ENCODE measurements at regions not wholly inside any gene's neighbourhood (a gene's known extent, or its start where the extent isn't known, plus 50 kb on each side); places are given as distances from the start of the nearest gene placed in this dataset.

- no peak for DNase-seq
Observed at GRCh38 chr9:89890326-89890980, 285.6 kb downstream of the GADD45G start.

- no peak for DNase-seq
Observed at GRCh38 chr9:89891221-89891590, 286.4 kb downstream of the GADD45G start.

- no peak for DNase-seq
Observed at GRCh38 chr9:89891591-89892304, 286.9 kb downstream of the GADD45G start.

- no peak for DNase-seq
Observed at GRCh38 chr9:89892920-89893319, 288.1 kb downstream of the GADD45G start.

GRCh38 chr9:89893886-89894285 is 289.1 kb downstream of the GADD45G start:
- DNase-seq: no peak

GRCh38 chr9:89896806-89897340 is 292.1 kb downstream of the GADD45G start:
- DNase-seq: no peak

- no peak for DNase-seq
Observed at GRCh38 chr9:89899573-89899972, 294.8 kb downstream of the GADD45G start.

GRCh38 chr9:89901920-89902319 is 297.1 kb downstream of the GADD45G start:
- DNase-seq: no peak

- DNase-seq: no peak
Observed at GRCh38 chr9:89902450-89903140, 297.8 kb downstream of the GADD45G start.

- no peak for DNase-seq
Observed at GRCh38 chr9:89903141-89903475, 298.3 kb downstream of the GADD45G start.

- no peak for DNase-seq
Observed at GRCh38 chr9:89905606-89906338, 301.0 kb downstream of the GADD45G start.

GRCh38 chr9:89911721-89912604 is 307.2 kb downstream of the GADD45G start:
- DNase-seq: no peak

- no peak for DNase-seq
Observed at GRCh38 chr9:89912605-89912953, 307.8 kb downstream of the GADD45G start.

GRCh38 chr9:89915187-89915586 is 310.4 kb downstream of the GADD45G start:
- DNase-seq: no peak

GRCh38 chr9:89916001-89916597 is 311.3 kb downstream of the GADD45G start:
- no peak for DNase-seq

- DNase-seq: no peak
Observed at GRCh38 chr9:89917861-89918260, 313.0 kb downstream of the GADD45G start.

- no peak for DNase-seq
Observed at GRCh38 chr9:89919171-89919681, 314.4 kb downstream of the GADD45G start.

GRCh38 chr9:89920131-89920530 is 315.3 kb downstream of the GADD45G start:
- no peak for DNase-seq

- no peak for DNase-seq
Observed at GRCh38 chr9:89920951-89921350, 316.1 kb downstream of the GADD45G start.

GRCh38 chr9:89922099-89922498 is 317.3 kb downstream of the GADD45G start:
- DNase-seq: no peak

GRCh38 chr9:89923174-89923573 is 318.4 kb downstream of the GADD45G start:
- DNase-seq: no peak
